Astrocyte of the cerebellum (primary cell): ENCODE measurements at regions not wholly inside any gene's neighbourhood (a gene's known extent, or its start where the extent isn't known, plus 50 kb on each side); places are given as distances from the start of the nearest gene placed in this dataset.

Experiments used
- DNase-seq: peaks from one replicate; pipeline ENCODE4 v3.0.0-alpha.2; 2011; ENCODE audit warnings: low read depth
- H3K4me3 ChIP-seq: 2 replicates; pipeline ENCODE4 v1.5.1; 2011; ENCODE audit warnings: mild to moderate bottlenecking, low read depth, low read length, moderate library complexity
- in situ Hi-C: cut with HindIII; loops from 2 replicates; pipeline ENCODE4 v1.10.0; 2017; ENCODE audit warnings: low sequenced_read_pairs
- TF ChIP-seq, protein P1 (sequence below): IDR thresholded peaks from 2 replicates; pipeline ENCODE4 v1.5.1; 2012; ENCODE audit warnings: low read length, low read depth, moderate library complexity, mild to moderate bottlenecking; ENCODE audit errors: missing control alignments

DNA sequence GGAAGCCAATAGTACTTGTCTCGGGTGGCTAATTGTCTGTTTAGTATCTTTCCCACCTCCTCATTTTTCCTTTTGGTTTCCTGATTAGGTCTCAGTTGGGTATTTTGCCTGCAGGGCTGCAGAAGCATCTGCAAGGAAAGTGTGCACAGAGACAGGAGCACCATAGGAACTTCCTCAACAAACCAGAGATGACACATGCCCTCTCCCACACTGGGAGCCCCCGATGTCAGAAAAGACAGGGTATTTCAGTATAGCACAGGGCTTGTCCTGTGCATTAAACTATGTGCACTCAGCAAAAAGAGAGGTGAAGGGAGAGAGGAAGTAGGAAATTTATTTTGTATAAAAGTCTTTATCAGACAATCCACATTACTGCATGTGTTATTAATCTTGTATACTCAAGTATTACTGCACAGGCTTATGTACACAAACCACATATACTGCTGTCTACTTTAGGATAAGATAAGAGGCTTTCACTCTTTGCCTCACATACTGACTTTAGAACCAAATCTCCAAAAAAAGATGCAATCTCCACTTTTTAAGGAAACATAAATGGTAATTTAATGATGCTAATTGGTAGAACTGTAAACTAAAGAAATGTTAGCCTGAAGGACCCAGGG lies 501.0 kb downstream of the FOXO1 start:
- DNase-seq, result no peak
- TF ChIP-seq, protein P1, sequence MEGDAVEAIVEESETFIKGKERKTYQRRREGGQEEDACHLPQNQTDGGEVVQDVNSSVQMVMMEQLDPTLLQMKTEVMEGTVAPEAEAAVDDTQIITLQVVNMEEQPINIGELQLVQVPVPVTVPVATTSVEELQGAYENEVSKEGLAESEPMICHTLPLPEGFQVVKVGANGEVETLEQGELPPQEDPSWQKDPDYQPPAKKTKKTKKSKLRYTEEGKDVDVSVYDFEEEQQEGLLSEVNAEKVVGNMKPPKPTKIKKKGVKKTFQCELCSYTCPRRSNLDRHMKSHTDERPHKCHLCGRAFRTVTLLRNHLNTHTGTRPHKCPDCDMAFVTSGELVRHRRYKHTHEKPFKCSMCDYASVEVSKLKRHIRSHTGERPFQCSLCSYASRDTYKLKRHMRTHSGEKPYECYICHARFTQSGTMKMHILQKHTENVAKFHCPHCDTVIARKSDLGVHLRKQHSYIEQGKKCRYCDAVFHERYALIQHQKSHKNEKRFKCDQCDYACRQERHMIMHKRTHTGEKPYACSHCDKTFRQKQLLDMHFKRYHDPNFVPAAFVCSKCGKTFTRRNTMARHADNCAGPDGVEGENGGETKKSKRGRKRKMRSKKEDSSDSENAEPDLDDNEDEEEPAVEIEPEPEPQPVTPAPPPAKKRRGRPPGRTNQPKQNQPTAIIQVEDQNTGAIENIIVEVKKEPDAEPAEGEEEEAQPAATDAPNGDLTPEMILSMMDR, result no peak
- in situ Hi-C loops, result no loop called here
- no peak overlapping the region for H3K4me3 ChIP-seq

DNA sequence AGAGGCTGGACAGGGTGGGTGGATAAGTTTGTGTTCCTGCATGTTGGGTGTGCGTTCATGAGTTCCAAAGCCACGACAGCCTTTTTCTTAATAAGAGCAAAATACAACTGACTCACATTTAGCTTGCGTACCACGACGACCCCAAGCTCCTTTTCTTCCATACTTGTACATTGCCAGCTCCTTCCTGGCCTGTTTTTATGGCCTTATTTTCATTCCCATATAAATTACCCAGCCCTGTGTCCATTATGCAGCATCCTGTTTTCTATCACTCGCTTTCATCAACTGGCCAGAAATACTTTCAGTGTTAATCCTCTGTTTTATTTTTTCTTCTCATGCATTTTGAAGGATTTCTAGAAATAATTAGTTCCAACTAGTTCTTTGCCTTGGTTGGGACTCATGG lies 499.1 kb downstream of the FOXO1 start:
- TF ChIP-seq, protein P1, result no peak
- in situ Hi-C loops, result no loop called here
- DNase-seq, result no peak
- no peak overlapping the region for H3K4me3 ChIP-seq

DNA sequence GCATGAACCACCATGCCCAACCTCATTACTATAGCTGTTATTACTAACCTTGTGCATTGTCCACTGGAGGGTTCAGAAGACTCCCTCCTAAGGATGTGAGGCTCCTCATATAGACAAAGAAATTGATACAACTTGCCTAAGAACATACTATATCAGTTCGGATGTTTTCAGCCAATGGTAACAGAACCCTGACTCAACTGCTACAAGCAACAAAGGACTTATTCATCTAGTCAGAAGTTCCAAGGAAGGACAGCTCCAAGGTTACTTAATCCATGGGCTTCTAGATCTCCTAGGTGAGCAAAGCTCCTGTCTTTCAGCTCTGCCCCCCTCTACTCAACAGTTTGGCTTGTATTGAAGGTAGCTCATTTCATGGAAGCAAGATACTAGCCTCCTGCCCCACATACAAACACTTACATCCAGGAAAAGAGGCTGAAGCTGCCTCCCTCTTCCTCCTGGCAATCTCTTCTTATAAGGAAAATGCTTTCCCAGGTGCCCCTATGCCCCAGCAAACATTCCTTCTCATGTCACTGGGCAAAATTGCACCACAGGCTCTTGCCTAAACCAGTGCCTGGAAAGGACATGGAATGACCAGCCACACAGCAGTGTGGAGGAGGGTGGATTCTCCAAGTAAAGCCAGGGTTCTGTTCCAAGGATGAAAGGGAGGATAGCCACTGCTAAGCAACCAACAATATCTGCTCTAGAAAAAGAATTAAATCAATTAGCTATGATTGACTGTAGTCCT lies 497.8 kb downstream of the FOXO1 start:
- TF ChIP-seq, protein P1, result no peak
- in situ Hi-C loops, result no loop called here

DNA sequence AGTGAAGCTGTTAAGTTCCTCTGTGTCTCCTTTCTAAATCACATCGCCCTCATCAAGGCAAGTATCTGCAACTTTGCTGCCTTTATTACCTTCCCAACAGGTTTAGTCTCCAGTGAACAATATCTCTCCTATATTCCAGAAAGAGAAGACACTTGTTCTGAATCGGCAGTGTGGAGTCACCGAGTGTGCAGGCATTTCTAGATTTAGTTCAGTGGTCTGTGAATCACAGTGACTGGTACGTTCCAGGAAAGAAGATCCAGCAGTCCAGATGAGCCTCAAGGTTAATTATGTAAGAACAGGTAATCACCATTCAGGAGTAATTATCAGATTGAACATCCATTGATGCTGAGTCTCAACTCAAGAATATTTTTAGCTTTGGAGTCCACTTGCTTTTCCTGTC lies 497.0 kb downstream of the FOXO1 start:
- no peak overlapping the region for H3K4me3 ChIP-seq
- no peak for DNase-seq
- in situ Hi-C loops, result no loop called here
- TF ChIP-seq, protein P1, result no peak

More for the DNA sequence above, 497.8 kb downstream of the FOXO1 start:
- no peak overlapping the region for H3K4me3 ChIP-seq
- DNase-seq, result no peak

DNA sequence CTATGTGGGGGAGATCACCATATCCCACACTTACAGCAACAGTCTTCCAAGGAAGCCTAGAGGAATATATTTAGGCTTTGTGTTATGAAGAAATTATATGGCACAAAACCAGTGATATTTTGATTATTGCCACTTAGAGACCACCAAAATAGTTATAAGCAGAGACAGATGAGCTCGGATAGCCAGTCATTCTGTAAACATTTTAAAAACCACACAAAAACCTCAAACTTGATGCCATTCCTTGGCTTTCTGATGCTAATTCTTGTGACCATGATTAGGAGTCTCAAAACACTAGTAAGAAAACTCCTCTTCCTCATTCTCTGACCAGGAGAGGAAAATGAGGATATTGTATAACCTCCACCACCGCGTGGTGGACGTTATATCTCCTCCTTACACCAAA lies 496.4 kb downstream of the FOXO1 start:
- TF ChIP-seq, protein P1, result no peak
- DNase-seq, result no peak
- no peak overlapping the region for H3K4me3 ChIP-seq
- in situ Hi-C loops, result no loop called here

DNA sequence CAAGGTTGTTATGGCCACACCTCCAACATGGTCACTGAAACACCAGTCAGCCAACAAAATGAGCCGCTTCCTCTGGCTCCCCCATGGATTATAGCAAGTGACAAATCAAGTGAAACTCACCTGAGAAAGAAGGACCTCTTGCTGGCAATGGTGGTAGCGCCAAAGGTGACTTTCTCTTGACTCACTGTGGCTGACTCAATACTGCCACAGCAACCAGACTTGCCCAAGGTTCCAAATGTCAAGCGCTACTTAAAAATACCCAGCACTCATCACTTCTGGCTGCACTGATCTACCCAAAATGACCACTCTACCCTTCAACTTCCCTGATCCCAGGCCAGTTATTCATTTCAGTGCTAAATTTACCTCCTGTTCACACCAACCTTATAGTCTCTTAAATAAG lies 495.5 kb downstream of the FOXO1 start:
- in situ Hi-C loops, result no loop called here
- no peak overlapping the region for H3K4me3 ChIP-seq
- TF ChIP-seq, protein P1, result no peak
- DNase-seq, result no peak
